Stimulated activated CD8-positive, alpha-beta memory T cell treated with anti-CD3 and anti-CD28 coated beads, Interleukin-2, amount 100 ng/mL, for 48 hours (primary cell): ENCODE measurements at regions not wholly inside any gene's neighbourhood (a gene's known extent, or its start where the extent isn't known, plus 50 kb on each side); places are given as distances from the start of the nearest gene placed in this dataset.

ENCODE experiments used
- DNase-seq, 2 donors: peaks; one replicate each; pipeline ENCODE4 v3.0.0-alpha.2; 2020; ENCODE audit warnings: low read depth in 2 of 2

DNA sequence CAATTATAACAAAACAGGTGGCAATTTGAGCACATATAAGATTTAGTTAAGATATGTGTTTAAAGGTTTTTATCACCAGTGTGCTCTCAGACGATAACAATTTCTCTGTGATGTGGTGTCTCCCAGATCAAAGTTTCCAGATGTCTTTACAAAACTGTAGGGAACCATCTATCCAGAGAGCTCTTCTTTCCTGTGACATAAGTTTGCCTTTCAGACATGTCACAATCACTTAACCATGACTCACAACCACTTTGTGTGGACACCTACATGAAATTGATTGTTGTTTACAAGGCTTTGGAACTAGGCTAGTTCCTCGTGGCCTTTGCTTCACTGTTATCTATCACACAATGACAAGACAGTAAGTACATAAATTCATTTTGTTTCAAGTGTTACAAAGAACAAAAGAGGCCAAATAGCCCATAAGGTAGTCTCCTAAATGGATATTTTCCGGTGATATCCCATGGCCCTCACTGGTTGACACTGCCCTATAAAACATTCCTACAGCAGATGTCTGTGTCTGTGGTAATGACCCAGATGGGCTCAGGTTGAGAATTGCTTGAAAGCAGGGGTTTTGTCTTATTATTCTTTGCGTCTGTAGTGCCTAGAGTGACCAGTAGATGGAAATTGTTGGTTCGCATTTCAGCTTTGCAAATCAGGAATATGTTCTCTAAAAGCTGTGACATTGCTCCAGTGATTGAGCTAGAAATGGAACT is 297.8 kb upstream of the FAM241A start:
- no peak for DNase-seq

- DNase-seq, result no peak
Observed at GRCh38 chr4:111849746-111850284, 295.4 kb upstream of the FAM241A start.

DNA sequence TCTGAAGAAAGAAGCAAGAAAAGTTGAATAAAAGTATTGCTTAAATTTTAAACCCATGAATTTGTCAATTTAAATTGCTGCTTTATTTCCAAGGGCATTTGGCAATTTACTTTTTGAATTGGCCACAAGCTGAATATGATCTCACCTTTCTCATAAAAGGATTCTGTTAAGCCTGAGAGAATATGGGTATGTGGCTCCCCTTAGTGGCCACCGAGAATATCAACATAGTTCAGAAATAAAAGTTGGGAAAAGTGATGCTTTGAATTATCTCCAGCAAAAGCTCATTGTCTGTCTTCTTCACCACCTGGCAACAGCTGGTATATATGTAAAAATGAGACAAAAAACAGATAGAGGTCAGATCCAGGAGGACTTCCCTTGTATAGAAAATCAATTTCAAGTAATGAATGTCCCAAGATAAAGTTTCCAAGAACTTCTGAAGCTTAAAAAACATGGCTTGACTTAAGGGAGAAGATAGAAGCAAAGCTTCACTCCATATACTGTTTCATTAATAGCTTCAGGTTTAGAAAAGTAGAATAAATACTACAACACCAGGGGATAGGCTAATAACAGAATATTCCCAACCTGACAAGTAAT is 290.7 kb upstream of the FAM241A start:
- no peak for DNase-seq

DNA sequence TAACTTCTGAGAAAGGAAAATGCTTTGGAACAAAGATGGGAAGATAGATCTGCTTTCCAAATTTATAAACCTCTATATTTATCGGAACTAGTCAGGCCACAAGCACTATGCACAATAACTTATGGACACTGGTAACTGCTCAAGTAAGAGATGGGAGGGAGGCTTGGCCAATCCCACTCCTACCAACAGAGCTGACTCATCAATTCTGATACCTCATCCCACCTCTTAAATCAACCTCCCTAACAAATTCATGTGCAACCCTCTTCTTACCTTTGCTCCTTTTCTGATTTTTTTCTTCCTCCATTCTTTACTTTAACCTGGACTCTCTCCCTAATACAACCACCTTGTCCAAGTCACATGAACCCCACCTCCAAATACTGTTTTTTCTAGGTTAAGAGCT is 289.9 kb upstream of the FAM241A start:
- DNase-seq, result no peak

GRCh38 chr4:111864066-111864465 is 281.2 kb upstream of the FAM241A start:
- no peak for DNase-seq

GRCh38 chr4:111869339-111869738 is 275.9 kb upstream of the FAM241A start:
- DNase-seq, result no peak

DNA sequence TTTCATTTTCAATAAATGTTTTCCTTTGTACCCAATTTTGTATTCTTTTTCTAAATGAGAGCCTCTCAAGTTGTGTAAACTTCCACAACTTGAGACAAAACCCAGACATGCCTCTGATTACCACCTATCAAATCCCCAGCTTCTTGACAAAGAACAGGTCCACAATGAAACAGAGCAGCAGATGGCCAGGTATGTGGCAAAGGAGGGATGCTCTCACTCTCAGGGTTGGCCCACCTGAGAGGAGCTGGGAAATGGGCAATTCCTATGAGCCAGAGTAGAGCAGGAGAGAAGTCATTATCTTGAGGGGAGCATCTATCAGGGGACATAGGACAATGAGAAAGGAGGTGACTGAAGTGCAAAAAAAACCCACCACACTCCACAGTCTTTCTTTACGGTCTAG is 273.5 kb upstream of the FAM241A start:
- no peak for DNase-seq

DNA sequence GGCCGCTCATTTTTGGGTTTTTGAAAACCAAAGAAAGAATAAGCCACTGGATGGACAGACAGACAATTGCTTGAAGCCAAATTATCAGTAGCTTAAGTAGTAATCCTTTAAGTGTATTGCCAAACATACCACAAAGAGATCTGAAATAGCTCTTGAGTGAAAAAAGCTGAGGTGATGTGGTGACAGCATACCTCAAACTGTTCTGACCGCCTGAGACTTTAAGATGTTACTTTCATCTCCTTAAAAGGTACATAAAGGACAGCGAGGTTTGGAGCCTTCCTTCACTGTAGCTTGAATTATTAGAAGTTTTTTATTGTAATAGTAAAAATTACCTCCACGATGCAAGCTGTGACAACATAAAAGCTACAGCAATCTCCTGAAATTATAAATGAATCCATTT is 271.5 kb upstream of the FAM241A start:
- no peak for DNase-seq

DNA sequence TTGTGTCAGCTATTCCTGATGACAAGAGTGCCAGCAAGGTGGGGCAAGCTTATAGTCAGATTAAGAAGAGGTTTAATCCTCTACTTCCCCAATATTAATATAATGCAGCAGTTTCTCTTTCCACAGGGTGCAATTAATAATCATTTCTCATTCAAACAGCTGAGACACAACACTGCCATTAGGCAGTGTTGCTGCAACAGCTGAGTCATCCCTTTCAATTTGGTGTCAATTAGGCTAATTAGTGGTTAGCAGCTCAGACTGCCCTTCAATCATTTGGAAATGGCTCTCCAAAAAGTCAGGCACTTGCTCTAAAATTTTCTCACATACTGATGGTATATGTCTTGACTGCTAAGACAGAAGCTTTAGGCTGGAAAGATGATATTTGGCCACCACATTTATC is 265.7 kb upstream of the FAM241A start:
- DNase-seq, result no peak

GRCh38 chr4:111880116-111880515 is 265.1 kb upstream of the FAM241A start:
- DNase-seq, result no peak

DNA sequence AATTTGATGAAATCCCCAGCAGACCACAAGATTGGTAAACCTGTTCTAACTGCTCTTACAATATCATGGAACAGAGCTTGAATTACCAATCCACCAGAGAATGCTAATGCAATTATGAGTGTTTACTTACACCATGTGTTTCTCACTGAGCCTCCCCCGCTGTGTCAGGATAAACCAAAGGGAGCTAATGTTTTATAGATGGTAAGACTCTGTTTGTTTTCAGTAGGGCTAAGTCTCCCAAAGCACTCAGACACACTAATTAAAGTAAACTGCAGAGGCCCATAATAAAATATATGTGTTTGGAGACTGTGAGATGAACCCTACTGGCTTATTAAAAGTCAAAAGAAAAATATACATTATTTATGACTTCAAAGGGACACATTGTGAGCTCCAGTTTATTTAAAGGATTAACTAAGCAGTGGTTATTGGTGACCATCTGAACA is 261.7 kb upstream of the FAM241A start:
- no peak for DNase-seq

DNA sequence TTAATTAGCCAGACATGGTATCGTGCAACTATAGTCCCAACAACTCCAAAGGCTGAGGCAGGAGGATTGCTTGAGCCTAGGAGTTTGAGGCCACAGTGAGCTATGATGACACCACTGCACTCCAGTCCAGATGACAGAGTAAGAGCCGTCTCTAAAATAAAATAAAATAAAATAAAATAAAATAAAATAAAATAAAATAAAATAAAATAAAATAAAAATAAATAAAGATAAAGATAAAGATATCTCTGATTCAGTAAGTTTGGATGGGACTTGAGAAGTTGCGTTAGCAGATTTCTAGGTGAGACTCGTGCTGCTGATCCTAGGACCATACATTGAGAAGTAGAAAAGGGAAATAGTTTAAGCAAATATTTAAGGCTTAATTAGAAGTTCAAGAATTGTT is 254.8 kb upstream of the FAM241A start:
- no peak for DNase-seq

GRCh38 chr4:111905511-111905910 is 239.7 kb upstream of the FAM241A start:
- DNase-seq, result no peak

- DNase-seq, result no peak
Observed at GRCh38 chr4:111919639-111920038, 225.6 kb upstream of the FAM241A start.

GRCh38 chr4:111921714-111922113 is 223.5 kb upstream of the FAM241A start:
- DNase-seq, result no peak

GRCh38 chr4:111923786-111924185 is 221.5 kb upstream of the FAM241A start:
- no peak for DNase-seq

GRCh38 chr4:111924696-111925095 is 220.6 kb upstream of the FAM241A start:
- no peak for DNase-seq

GRCh38 chr4:111930659-111931058 is 214.6 kb upstream of the FAM241A start:
- no peak for DNase-seq

DNA sequence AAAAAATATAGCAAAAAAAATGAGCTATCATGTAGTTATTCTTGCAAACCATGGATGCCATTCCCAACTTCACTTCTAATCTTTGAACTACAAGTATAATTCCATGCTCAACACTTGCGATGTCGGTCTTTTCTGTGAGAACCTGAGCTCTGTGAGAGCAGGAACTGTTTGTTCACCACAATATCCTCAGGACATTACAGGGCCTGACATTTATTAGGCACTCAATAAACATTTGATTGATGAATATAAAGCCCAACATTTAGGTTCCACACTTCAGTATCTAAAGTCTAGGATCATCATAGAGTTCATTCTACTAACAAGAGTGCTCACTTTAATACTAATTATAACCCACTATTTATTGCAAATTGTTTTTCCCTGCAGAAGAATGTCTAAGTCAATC is 211.6 kb upstream of the FAM241A start:
- DNase-seq, result no peak

- no peak for DNase-seq
Observed at GRCh38 chr4:111934314-111934713, 210.9 kb upstream of the FAM241A start.

DNA sequence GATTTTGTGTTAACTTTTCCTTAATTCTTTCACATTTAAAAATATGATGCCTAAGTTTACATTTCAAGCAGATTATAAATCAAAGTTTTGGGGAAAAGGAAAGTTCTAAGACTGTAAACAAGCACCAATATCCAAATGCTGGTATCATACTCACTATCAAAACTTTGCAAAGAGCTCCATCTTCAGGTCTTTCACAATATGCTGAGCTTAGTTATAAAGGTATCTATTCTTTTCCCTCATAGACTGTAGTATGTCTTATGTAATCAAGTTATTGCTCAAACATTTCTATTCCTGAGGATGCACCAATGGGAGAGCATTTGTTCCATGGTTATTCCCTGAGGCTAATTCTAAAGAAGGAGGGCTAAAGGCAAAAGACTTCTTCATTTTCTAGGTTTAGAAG is 207.9 kb upstream of the FAM241A start:
- DNase-seq, result no peak

DNA sequence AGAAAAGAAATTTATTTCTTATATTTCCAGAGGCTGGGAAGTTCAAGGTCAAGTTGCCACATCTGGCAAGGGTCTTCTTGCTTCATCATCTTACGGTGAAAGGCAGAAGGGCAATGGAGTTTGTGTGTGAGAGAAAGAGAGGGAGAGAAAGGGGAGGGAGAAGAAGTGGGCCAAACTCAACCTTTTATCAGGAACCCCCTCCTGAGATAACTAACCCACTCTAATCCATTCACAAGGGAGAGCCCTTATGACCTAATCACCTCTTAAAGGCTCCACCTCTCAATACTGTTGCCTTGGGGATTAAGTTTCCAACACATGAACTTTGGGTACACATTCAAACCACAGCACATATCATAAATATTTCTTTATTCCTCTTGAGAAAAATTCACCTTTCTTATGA is 203.3 kb upstream of the FAM241A start:
- no peak for DNase-seq

GRCh38 chr4:111943796-111944203 is 201.5 kb upstream of the FAM241A start:
- DNase-seq, result no peak

- no peak for DNase-seq
Observed at GRCh38 chr4:111945014-111945413, 200.2 kb upstream of the FAM241A start.
